ENCODE measurements at regions not wholly inside any gene's neighbourhood (a gene's known extent, or its start where the extent isn't known, plus 50 kb on each side); places are given as distances from the start of the nearest gene placed in this dataset.

DNA sequence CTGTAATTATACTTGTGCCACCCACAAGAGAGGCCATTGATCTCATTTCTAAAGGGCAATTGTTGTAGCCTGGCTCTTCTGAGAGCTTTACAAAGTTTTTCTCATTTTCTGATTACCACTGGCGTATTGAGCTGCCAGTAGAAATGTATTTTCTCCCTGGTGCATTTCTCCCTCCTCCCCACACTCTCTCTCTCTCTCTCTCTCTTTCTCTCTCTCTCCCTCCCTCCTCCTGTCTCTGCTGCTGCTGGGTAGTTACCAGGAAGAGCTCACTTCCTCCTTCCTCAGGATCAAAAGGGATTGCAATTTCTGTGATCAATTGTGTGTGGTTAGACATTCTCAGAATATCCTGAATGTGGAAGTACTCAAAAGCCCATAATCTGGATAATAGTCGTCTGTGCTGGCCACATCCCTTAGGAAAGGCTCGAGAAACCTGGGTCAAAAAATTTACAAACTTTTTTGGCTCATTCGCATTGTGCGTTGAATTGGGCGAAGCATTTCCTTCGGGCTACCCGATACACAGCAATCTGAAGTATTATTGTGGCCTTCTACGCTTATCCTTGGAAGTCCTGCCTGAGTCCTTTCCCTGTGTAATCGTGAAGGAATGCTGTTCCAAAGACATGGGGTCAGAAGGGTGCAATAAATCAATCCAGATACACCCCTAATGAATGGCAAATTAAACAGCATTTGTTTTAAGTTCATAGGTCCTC, 254.8 kb downstream of the MSRB3 start:
- no peak overlapping the region for H3K4me3 ChIP-seq (replicated peaks in 1 of 4; ENCODE audit: control extremely low read depth in 1 of 4, insufficient read depth in 1 of 4, low read depth in 3 of 4, low read length in 4 of 4)
- no peak for TF ChIP-seq CTCF (conservative IDR thresholded peaks at IDR 0.05 in 1 of 2, IDR thresholded peaks at IDR 0.05 in 1 of 2; ENCODE audit: low read depth in 1 of 2, low read length in 2 of 2)
- no peak for TF ChIP-seq EZH2 (IDR thresholded peaks at IDR 0.05; ENCODE audit: low read length, missing control alignments)
- H3K27ac ChIP-seq (ENCODE audit: insufficient read depth, low read length) = peak overlapping the region; percentile 70
- H3K9ac ChIP-seq (ENCODE audit: insufficient read depth, low read length) = no peak overlapping the region
- no peaks in the 10 kb centered on the region for H3K36me3 ChIP-seq (ENCODE audit: control insufficient read depth, insufficient read depth, low read length)
- no peak overlapping the region for H2AFZ ChIP-seq (ENCODE audit: low read length)
- no peaks in the 10 kb centered on the region for H4K20me1 ChIP-seq (ENCODE audit: control insufficient read depth, extremely low read depth, insufficient read depth, low read length)
- H3K4me1 ChIP-seq (ENCODE audit: control insufficient read depth, extremely low read depth, insufficient read depth, low read length) = peaks cover 36% of the 10 kb centered on the region
- H3K9me3 ChIP-seq (ENCODE audit: control insufficient read depth, insufficient read depth, low read depth, low read length) = no peaks in the 10 kb centered on the region
- peak overlapping the region; percentile 19 for H3K4me2 ChIP-seq (ENCODE audit: extremely low read depth, insufficient read depth, low read length)
- H3K27me3 ChIP-seq (ENCODE audit: control insufficient read depth, insufficient read depth, low read length) = no peaks in the 10 kb centered on the region
- DNase-seq (ENCODE audit: low read depth in 2 of 2) = peak; percentile 78 to 86
- H3K79me2 ChIP-seq (ENCODE audit: control insufficient read depth, insufficient read depth, low read length) = no peaks in the 10 kb centered on the region

- Histone ChIP-seq H3K4me1 (ENCODE audit: control insufficient read depth, extremely low read depth, insufficient read depth, low read length) (peaks cover 36% of the 10 kb centered on the region), H3K4me2 (ENCODE audit: extremely low read depth, insufficient read depth, low read length) (no peak overlapping the region)
These were observed 255.9 kb downstream of the MSRB3 start for GRCh38 chr12:65534238-65534841.

DNA sequence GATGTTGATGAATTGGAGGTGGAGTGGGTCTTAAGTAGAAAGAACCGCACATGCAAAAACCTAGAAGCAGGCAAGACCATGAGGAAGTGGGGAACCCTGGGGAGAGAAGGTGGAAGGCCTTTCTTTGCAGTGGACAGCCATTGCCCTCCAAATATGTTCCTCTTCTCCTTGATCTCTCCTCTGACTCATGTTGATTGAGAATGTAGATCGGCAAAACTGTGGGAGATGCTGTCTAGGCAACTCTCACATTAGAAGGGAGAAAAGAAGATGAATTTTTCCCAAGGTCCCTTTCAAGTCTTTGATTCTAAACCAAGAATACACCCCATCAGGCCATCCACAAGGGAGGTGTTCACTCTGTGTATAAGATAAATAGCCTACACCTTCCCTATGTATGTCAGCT, 257.5 kb downstream of the MSRB3 start:
- Histone ChIP-seq H3K27ac (ENCODE audit: insufficient read depth, low read length) (peak overlapping the region; percentile 86), H3K36me3 (ENCODE audit: control insufficient read depth, insufficient read depth, low read length) (no peaks in the 10 kb centered on the region), H3K27me3 (ENCODE audit: control insufficient read depth, insufficient read depth, low read length) (no peaks in the 10 kb centered on the region), H3K9ac (ENCODE audit: insufficient read depth, low read length) (no peak overlapping the region), H3K4me2 (ENCODE audit: extremely low read depth, insufficient read depth, low read length) (no peak overlapping the region), H4K20me1 (ENCODE audit: control insufficient read depth, extremely low read depth, insufficient read depth, low read length) (no peaks in the 10 kb centered on the region), H3K9me3 (ENCODE audit: control insufficient read depth, insufficient read depth, low read depth, low read length) (no peaks in the 10 kb centered on the region), H2AFZ (ENCODE audit: low read length) (no peak overlapping the region), H3K79me2 (ENCODE audit: control insufficient read depth, insufficient read depth, low read length) (no peaks in the 10 kb centered on the region), H3K4me1 (ENCODE audit: control insufficient read depth, extremely low read depth, insufficient read depth, low read length) (peaks cover 36% of the 10 kb centered on the region), H3K4me3 (replicated peaks in 1 of 4; ENCODE audit: control extremely low read depth in 1 of 4, insufficient read depth in 1 of 4, low read depth in 3 of 4, low read length in 4 of 4) (no peak overlapping the region)
- DNase-seq (ENCODE audit: low read depth in 2 of 2) = peak in 1 of 2 donors; percentile 49
- TF ChIP-seq EZH2 (IDR thresholded peaks at IDR 0.05; ENCODE audit: low read length, missing control alignments) = no peak
- TF ChIP-seq CTCF (conservative IDR thresholded peaks at IDR 0.05 in 1 of 2, IDR thresholded peaks at IDR 0.05 in 1 of 2; ENCODE audit: low read depth in 1 of 2, low read length in 2 of 2) = no peak

More at GRCh38 chr12:65534238-65534841, 255.9 kb downstream of the MSRB3 start:
- Histone ChIP-seq H3K9ac (ENCODE audit: insufficient read depth, low read length) (no peak overlapping the region), H3K4me3 (replicated peaks in 1 of 4; ENCODE audit: control extremely low read depth in 1 of 4, insufficient read depth in 1 of 4, low read depth in 3 of 4, low read length in 4 of 4) (no peak overlapping the region), H3K27ac (ENCODE audit: insufficient read depth, low read length) (peak overlapping the region; percentile 70), H2AFZ (ENCODE audit: low read length) (no peak overlapping the region), H4K20me1 (ENCODE audit: control insufficient read depth, extremely low read depth, insufficient read depth, low read length) (no peaks in the 10 kb centered on the region), H3K36me3 (ENCODE audit: control insufficient read depth, insufficient read depth, low read length) (no peaks in the 10 kb centered on the region), H3K9me3 (ENCODE audit: control insufficient read depth, insufficient read depth, low read depth, low read length) (no peaks in the 10 kb centered on the region), H3K27me3 (ENCODE audit: control insufficient read depth, insufficient read depth, low read length) (no peaks in the 10 kb centered on the region), H3K79me2 (ENCODE audit: control insufficient read depth, insufficient read depth, low read length) (no peaks in the 10 kb centered on the region)
- TF ChIP-seq EZH2 (IDR thresholded peaks at IDR 0.05; ENCODE audit: low read length, missing control alignments) = no peak
- no peak for TF ChIP-seq CTCF (conservative IDR thresholded peaks at IDR 0.05 in 1 of 2, IDR thresholded peaks at IDR 0.05 in 1 of 2; ENCODE audit: low read depth in 1 of 2, low read length in 2 of 2)
- DNase-seq (ENCODE audit: low read depth in 2 of 2) = no peak

All from fibroblast of lung (primary cell).